Sigmoid colon (tissue), 6 donors: ENCODE measurements at regions not wholly inside any gene's neighbourhood (a gene's known extent, or its start where the extent isn't known, plus 50 kb on each side); places are given as distances from the start of the nearest gene placed in this dataset.

Source experiments
- DNase-seq: peaks from one replicate; pipeline ENCODE4 v3.0.0-alpha.2; 2019
- H3K27ac ChIP-seq, 4 donors: fragments of 200-600 bp; sonication (generic); one replicate each; pipeline ENCODE4 v1.5.1; 2016 to 2019; ENCODE audit warnings: mild to moderate bottlenecking in 1 of 4
- H3K27me3 ChIP-seq, 3 donors: fragments of 200-600 bp; sonication (generic); one replicate each; pipeline ENCODE4 v1.5.1; 2019; ENCODE audit warnings: mild to moderate bottlenecking in 1 of 3
- H3K36me3 ChIP-seq, 4 donors: fragments of 200-600 bp; sonication (generic); one replicate each; pipeline ENCODE4 v1.5.1; 2016 to 2019
- H3K4me1 ChIP-seq, 4 donors: fragments of 200-600 bp; sonication (generic); one replicate each; pipeline ENCODE4 v1.5.1; 2017 to 2019
- H3K4me3 ChIP-seq, 4 donors: fragments of 200-600 bp; sonication (generic); one replicate each; pipeline ENCODE4 v1.5.1; 2017 to 2019; ENCODE audit warnings: mild to moderate bottlenecking in 2 of 4, moderate library complexity in 1 of 4
- H3K9me3 ChIP-seq, 4 donors: fragments of 200-600 bp in 3 of 4; sonication (generic) in 3 of 4; one replicate each; pipeline versions ENCODE4 v1.5.1 to v1.6.1; 2013 to 2019
- CTCF ChIP-seq, 4 experiments: fragments of 450-650 bp in 3 of 4; fragments of 200-600 bp in 1 of 4; IDR thresholded peaks; one replicate each; pipeline ENCODE4 v1.5.1; 2016 to 2019; ENCODE audit warnings: antibody characterized with exemption in 4 of 4, mild to moderate bottlenecking in 3 of 4, moderate library complexity in 2 of 4
- EP300 ChIP-seq, 4 donors: sonication (generic); formaldehyde crosslinking; IDR thresholded peaks; one replicate each; pipeline ENCODE4 v1.6.1; 2017; ENCODE audit warnings: antibody characterized with exemption in 4 of 4
- POLR2A ChIP-seq, 2 donors: fragments of 450-650 bp; IDR thresholded peaks; one replicate each; pipeline ENCODE4 v1.6.1; 2016; ENCODE audit warnings: antibody characterized with exemption in 2 of 2, mild to moderate bottlenecking in 2 of 2, moderate library complexity in 2 of 2
- POLR2AphosphoS5 ChIP-seq, 4 donors: sonication (generic); formaldehyde crosslinking; IDR thresholded peaks; one replicate each; pipeline ENCODE4 v1.6.1; 2017; ENCODE audit warnings: antibody characterized with exemption in 4 of 4
- WGBS, 2 donors: extraction: QIAGEN DNeasy Blood & Tissue Kit; methylation state at CpG; one replicate each; pipeline ENCODE4 v1.1.7; 2013; 5-methylcytosine and 5-hydroxymethylcytosine counted together
- intact Hi-C: fragments of 100-400 bp; cut with DNase I; formaldehyde crosslinking; loops from one replicate; pipeline ENCODE4 v1.15.1; 2023
- donor health status: healthy with polysubstance abuse.
- donor health status: healthy.

DNA sequence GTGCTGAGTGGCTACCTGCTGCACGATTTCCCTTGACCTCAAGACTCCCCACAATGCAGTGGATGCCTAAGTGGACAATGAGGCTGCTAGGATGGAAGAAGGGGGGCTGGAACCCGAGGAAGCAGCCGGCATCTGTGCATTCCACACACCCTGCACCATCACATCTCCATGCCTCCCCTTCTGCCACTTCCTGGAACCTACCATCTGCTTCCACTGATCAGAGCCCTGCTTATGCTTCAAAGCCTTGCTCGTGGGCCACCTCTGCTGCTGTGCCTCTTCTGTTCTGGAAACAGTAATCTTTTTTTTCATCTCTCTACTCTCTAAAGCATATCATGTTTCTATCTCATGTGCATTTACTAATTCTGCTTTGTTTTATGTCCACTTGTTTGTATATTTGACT lies 66.2 kb upstream of the WDR26 start:
- WGBS, 2 donors: 54 to 84% methylated on average over 4 of the region's 4 CpGs
- H3K4me1 ChIP-seq: peaks cover 0 to 44% (median 40%) of the 10 kb centered on the region in 4 donors
- H3K27ac ChIP-seq: no peak overlapping the region
- no peak for DNase-seq
- intact Hi-C loops: no loop called here
- no peak overlapping the region for H3K4me3 ChIP-seq
- no peak for TF ChIP-seq EP300 (IDR thresholded peaks at IDR 0.05)
- TF ChIP-seq POLR2AphosphoS5 (IDR thresholded peaks at IDR 0.05): no peak
- TF ChIP-seq CTCF (IDR thresholded peaks at IDR 0.05): no peak
- TF ChIP-seq POLR2A (IDR thresholded peaks at IDR 0.05): no peak
- no peaks in the 10 kb centered on the region for H3K36me3 ChIP-seq
- no peaks in the 10 kb centered on the region for H3K9me3 ChIP-seq
- H3K27me3 ChIP-seq: no peaks in the 10 kb centered on the region

DNA sequence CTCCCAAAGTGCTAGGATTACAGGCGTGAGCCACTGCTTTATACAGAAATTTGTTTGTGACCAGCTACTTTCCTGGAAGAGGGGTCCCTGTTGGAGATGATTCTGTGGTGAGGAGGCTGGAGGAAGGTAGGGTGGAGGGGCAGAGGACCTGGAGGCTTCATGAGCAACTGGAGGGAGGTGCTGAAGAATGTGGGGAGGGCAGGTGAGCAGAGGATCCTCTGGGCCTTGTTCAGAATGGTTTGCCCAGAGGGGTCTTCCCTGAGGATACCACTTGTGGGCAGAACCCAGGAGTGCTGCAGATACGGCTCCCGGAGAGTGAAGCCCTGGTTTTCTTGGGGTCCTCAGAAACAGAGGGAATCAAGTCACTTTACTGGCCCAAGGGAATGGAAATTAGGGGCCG lies 67.2 kb upstream of the WDR26 start:
- Histone ChIP-seq H3K9me3 (no peaks in the 10 kb centered on the region), H3K4me3 (no peak overlapping the region), H3K4me1 (peaks cover 0 to 48% (median 42%) of the 10 kb centered on the region in 4 donors), H3K27me3 (no peaks in the 10 kb centered on the region), H3K27ac (peak overlapping the region; percentile 79 to 89 (median 85)), H3K36me3 (no peaks in the 10 kb centered on the region)
- 92 to 96% methylated on average over 4 of the region's 4 CpGs for WGBS, 2 donors
- no peak for TF ChIP-seq EP300 (IDR thresholded peaks at IDR 0.05)
- no peak for TF ChIP-seq CTCF (IDR thresholded peaks at IDR 0.05)
- intact Hi-C loops: loop anchor here (2.0 kb wide), 1 partner anchor 65 kb away; no protein-coding TSS in a partner anchor
- DNase-seq: no peak

DNA sequence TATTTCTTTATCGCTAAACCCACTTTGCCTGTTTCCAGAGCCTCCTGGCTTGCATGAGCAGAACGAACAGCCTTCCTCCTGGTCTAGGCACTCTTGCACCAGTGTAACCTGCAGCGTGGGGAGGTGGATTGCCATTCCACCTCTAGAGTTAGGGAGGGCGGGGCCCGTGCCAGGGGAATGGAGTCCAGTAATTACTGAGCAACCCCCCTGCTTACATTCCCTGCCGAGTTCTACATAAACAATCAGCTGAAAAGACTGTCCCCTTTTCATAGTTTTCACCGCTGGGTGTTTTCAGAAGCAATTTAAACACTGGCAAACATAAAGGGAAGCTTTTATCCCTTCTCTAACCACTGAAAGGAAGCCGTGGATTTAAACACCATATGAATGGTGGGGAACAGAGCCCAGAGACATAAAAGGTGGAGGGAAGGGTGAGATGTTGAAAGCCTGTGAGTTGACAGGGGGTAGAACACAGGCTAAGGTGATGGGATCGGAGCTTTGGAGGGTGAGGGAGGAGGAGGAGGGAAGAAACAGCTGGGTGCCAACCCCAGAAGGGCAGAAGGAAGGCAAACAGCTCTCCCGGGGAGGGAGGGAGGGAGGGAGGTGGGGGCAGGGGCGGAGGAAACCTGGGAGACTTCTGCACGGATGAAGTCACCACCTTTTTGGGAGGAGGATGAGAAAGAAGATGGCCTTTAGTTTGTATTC lies 68.0 kb upstream of the WDR26 start:
- no peaks in the 10 kb centered on the region for H3K9me3 ChIP-seq
- H3K27ac ChIP-seq: peak overlapping the region; percentile 79 to 89 (median 85)
- 10 to 46% methylated on average over 12 of the region's 12 CpGs for WGBS, 2 donors
- no peaks in the 10 kb centered on the region for H3K27me3 ChIP-seq
- peak overlapping the region in 3 of 4 donors; percentile 12 to 14 (median 12) for H3K4me3 ChIP-seq
- intact Hi-C loops: loop anchor here (2.0 kb wide), 1 partner anchor 66 kb away; no protein-coding TSS in a partner anchor
- DNase-seq: peak; percentile 72
- H3K4me1 ChIP-seq: peaks cover 0 to 48% (median 42%) of the 10 kb centered on the region in 4 donors
- H3K36me3 ChIP-seq: no peaks in the 10 kb centered on the region
- TF ChIP-seq POLR2AphosphoS5 (IDR thresholded peaks at IDR 0.05) (no peak), EP300 (IDR thresholded peaks at IDR 0.05) (no peak), POLR2A (IDR thresholded peaks at IDR 0.05) (no peak), CTCF (IDR thresholded peaks at IDR 0.05) (no peak)

DNA sequence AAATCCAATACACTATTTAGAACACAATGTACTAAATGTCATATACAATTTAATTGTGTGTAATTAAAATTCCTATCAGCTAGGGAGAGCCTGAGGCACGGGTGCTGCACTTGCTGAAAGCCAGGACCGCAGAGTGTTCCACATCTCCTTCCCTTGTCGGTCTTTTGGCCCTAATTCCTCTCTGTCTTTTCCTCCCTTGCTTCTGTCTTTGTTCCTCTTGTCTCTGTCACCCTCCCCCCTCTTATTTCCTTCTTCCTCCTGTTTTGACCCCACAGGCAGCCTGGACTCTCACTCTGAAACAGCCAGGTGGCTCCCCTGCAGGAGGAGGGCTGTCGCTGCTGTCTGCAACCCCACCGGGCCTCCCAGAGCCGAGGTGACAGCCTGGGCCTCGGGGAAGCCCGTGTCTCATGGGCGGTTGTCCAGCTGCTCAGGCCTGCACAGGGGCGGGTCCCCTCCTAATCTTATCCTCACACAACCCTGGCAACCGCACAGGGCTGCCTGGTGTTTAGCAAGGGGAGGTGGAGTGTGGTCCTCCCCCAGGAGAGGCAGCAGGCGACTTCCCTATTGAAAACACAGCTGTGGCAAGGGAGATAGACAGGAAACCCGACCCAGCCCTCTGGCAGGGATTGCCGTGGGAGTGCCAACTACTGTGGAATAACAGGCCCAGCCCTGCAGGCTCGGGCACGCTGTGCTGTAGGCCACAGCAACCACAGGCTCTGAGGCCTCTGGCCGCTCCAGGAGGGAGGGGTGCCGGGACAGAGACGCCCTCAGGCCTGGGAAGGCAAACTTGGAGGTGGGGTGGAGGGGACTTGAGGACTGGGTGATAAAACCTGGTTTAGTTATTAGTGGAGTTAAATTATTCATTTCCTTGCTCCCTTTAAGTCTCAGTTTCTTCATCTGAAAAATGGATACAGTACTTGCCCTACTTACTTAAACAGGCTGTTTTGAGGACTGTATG lies 68.8 kb upstream of the WDR26 start:
- TF ChIP-seq POLR2A (IDR thresholded peaks at IDR 0.05): no peak
- peak in 1 of 4 experiments; percentile 23 for TF ChIP-seq CTCF (IDR thresholded peaks at IDR 0.05)
- TF ChIP-seq POLR2AphosphoS5 (IDR thresholded peaks at IDR 0.05): peak in 3 of 4 donors; percentile 52 to 59 (median 54)
- peak in 2 of 4 donors; percentile 12 to 52 for TF ChIP-seq EP300 (IDR thresholded peaks at IDR 0.05)
- H3K27me3 ChIP-seq: no peaks in the 10 kb centered on the region
- peak overlapping the region; percentile 79 to 89 (median 85) for H3K27ac ChIP-seq
- H3K36me3 ChIP-seq: no peaks in the 10 kb centered on the region
- H3K9me3 ChIP-seq: no peaks in the 10 kb centered on the region
- peaks cover 0 to 50% (median 41%) of the 10 kb centered on the region in 4 donors for H3K4me1 ChIP-seq
- H3K4me3 ChIP-seq: peak overlapping the region in 3 of 4 donors; percentile 1 to 12 (median 12)
- peak; percentile 93 for DNase-seq
- intact Hi-C loops: loop anchor here (2.0 kb wide), 1 partner anchor 67 kb away; no protein-coding TSS in a partner anchor
- WGBS, 2 donors: 2 to 9% methylated on average over 19 of the region's 19 CpGs
